Lower lobe of right lung (tissue), 2 donors: ENCODE measurements at regions not wholly inside any gene's neighbourhood (a gene's known extent, or its start where the extent isn't known, plus 50 kb on each side); places are given as distances from the start of the nearest gene placed in this dataset.
"Not testable (repeated sequence)": the region's sequence is repeated elsewhere in the genome, so short reads cannot be mapped to it uniquely, and the experiment has no call there.

Source experiments
- ATAC-seq, 2 donors: fragments of 200-7000 bp; cut with Tn5 transposase; one replicate each; pipeline ENCODE4 v1.9.1; 2020 to 2022; ENCODE audit warnings: mild to moderate bottlenecking in 2 of 2, moderate library complexity in 2 of 2
- DNase-seq: peaks from one replicate; pipeline ENCODE4 v3.0.0-alpha.2; 2020
- H3K27ac ChIP-seq: fragments of 200-600 bp; one replicate; pipeline ENCODE4 v1.8.0; 2022
- H3K27me3 ChIP-seq: fragments of 200-600 bp; one replicate; pipeline ENCODE4 v1.8.0; 2022; ENCODE audit warnings: low read depth
- H3K36me3 ChIP-seq: fragments of 200-600 bp; one replicate; pipeline ENCODE4 v1.8.0; 2022; ENCODE audit warnings: mild to moderate bottlenecking
- H3K4me1 ChIP-seq: fragments of 200-600 bp; one replicate; pipeline ENCODE4 v1.8.0; 2022
- H3K4me3 ChIP-seq: fragments of 200-600 bp; one replicate; pipeline ENCODE4 v1.8.0; 2022; ENCODE audit warnings: mild to moderate bottlenecking
- H3K9me3 ChIP-seq: fragments of 200-600 bp; one replicate; pipeline ENCODE4 v1.8.0; 2022
- intact Hi-C: fragments of 100-400 bp; cut with DNase I; formaldehyde crosslinking; loops from one replicate; pipeline ENCODE4 v1.11.0; 2022
- TF ChIP-seq, protein P1 (sequence below): fragments of 200-600 bp; IDR thresholded peaks from one replicate; pipeline ENCODE4 v1.8.0; 2022; ENCODE audit warnings: antibody characterized with exemption, mild to moderate bottlenecking
- donor health status: DM: no; HTN: yes; CAD: no; lungs with severe emphysema.

- TF ChIP-seq, protein P1, sequence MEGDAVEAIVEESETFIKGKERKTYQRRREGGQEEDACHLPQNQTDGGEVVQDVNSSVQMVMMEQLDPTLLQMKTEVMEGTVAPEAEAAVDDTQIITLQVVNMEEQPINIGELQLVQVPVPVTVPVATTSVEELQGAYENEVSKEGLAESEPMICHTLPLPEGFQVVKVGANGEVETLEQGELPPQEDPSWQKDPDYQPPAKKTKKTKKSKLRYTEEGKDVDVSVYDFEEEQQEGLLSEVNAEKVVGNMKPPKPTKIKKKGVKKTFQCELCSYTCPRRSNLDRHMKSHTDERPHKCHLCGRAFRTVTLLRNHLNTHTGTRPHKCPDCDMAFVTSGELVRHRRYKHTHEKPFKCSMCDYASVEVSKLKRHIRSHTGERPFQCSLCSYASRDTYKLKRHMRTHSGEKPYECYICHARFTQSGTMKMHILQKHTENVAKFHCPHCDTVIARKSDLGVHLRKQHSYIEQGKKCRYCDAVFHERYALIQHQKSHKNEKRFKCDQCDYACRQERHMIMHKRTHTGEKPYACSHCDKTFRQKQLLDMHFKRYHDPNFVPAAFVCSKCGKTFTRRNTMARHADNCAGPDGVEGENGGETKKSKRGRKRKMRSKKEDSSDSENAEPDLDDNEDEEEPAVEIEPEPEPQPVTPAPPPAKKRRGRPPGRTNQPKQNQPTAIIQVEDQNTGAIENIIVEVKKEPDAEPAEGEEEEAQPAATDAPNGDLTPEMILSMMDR: no peak
- Histone ChIP-seq H3K4me3 (no peak overlapping the region), H3K4me1 (no peaks in the 10 kb centered on the region), H3K9me3 (no peaks in the 10 kb centered on the region), H3K36me3 (no peaks in the 10 kb centered on the region), H3K27me3 (no peaks in the 10 kb centered on the region), H3K27ac (no peak overlapping the region)
- DNase-seq (no peak), ATAC-seq (no peak)
- intact Hi-C loops: no loop called here
Measured at GRCh38 chr19:28103921-28104320, 1109.0 kb downstream of the UQCRFS1 start.

DNA sequence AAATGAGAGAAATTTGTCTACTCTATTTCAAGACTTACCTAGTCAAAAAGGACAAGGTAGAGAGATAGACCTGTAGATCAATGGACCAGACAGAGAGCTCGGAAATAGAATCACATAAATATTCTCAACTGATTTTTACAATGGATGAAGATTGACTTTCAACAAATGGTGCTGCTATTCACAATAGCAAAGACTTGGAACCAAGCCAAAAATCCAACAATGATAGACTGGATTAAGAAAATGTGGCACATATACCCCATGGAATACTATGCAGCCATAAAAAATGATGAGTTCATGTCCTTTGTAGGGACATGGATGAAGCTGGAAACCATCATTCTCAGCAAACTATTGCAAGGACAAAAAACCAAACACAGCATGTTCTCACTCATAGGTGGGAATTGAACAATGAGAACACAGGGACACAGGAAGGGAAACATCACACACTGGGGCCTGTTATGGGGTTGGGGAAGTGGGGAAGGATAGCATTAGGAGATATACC is 1128.2 kb downstream of the UQCRFS1 start:
- H3K27me3 ChIP-seq, intact Hi-C loops, H3K36me3 ChIP-seq, H3K4me3 ChIP-seq, H3K9me3 ChIP-seq, H3K27ac ChIP-seq, DNase-seq, H3K4me1 ChIP-seq, ATAC-seq: not testable (repeated sequence)

GRCh38 chr19:28076628-28077027 is 1136.3 kb downstream of the UQCRFS1 start:
- intact Hi-C loops: no loop called here
- Histone ChIP-seq H3K36me3 (no peaks in the 10 kb centered on the region), H3K27ac (no peak overlapping the region), H3K4me3 (no peak overlapping the region), H3K4me1 (no peaks in the 10 kb centered on the region), H3K27me3 (no peaks in the 10 kb centered on the region), H3K9me3 (peaks cover 4% of the 10 kb centered on the region)
- TF ChIP-seq, protein P1: no peak
- ATAC-seq: no peak
- DNase-seq: no peak

DNA sequence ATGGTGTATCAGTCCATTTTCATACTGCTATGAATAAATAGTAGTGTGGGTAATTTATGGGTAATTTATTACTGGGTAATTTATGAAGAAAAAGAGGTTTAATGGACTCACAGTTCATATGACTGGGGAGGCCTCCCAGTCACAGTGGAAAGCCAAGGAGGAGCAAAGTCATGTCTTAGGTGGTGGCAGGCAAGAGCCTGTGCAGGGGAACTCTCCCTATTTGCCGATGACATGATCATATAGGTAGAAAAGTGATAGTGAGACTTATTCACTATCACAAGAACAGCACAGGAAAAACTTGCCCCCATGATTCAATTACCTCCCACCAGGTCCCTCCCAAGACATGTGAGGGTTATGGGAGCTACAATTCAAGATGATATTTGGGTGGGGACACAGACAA is 1137.7 kb downstream of the UQCRFS1 start:
- Histone ChIP-seq H3K27me3 (no peaks in the 10 kb centered on the region), H3K27ac (no peak overlapping the region), H3K4me1 (no peaks in the 10 kb centered on the region), H3K9me3 (no peaks in the 10 kb centered on the region), H3K36me3 (no peaks in the 10 kb centered on the region), H3K4me3 (no peak overlapping the region)
- ATAC-seq (no peak), DNase-seq (no peak)
- intact Hi-C loops: no loop called here
- TF ChIP-seq, protein P1: no peak

DNA sequence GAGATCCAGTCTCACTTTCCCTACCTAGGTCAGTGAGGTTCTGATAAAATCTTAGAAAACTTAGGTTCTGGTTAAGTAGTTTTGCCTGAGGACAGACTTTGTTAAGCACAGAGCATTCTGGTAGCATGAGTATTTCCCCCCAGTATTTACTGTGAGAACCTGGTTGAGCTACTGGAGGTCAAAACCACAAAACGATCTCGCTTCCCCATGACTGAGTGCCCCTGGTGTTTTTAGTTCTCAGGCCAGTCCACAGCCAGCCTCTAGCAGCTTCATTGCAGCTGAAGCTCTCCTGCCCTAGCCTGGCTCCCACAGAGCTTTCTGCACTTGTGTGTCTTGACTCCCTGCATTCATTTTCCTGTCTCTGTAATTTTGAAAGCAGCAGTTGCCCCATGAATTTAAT is 1138.2 kb downstream of the UQCRFS1 start:
- Histone ChIP-seq H3K4me3 (no peak overlapping the region), H3K36me3 (no peaks in the 10 kb centered on the region), H3K4me1 (no peaks in the 10 kb centered on the region), H3K27me3 (no peaks in the 10 kb centered on the region), H3K27ac (no peak overlapping the region), H3K9me3 (no peaks in the 10 kb centered on the region)
- intact Hi-C loops: no loop called here
- TF ChIP-seq, protein P1: no peak
- DNase-seq (no peak), ATAC-seq (no peak)

GRCh38 chr19:28067882-28068281 is 1145.1 kb downstream of the UQCRFS1 start:
- H3K27ac ChIP-seq: no peak overlapping the region

More at GRCh38 chr19:28067882-28068281, 1145.1 kb downstream of the UQCRFS1 start:
- no peak overlapping the region for H3K4me3 ChIP-seq
- TF ChIP-seq, protein P1: no peak
- H3K27me3 ChIP-seq: no peaks in the 10 kb centered on the region
- intact Hi-C loops: no loop called here
- no peaks in the 10 kb centered on the region for H3K36me3 ChIP-seq
- no peaks in the 10 kb centered on the region for H3K4me1 ChIP-seq
- ATAC-seq: no peak
- H3K9me3 ChIP-seq: no peaks in the 10 kb centered on the region
- DNase-seq: no peak
